HFF-Myc (cell line): ENCODE measurements at regions not wholly inside any gene's neighbourhood (a gene's known extent, or its start where the extent isn't known, plus 50 kb on each side); places are given as distances from the start of the nearest gene placed in this dataset.

Experiments used
- DNase-seq: peaks from one replicate; pipeline ENCODE4 v3.0.0-alpha.2; 2011; ENCODE audit warnings: low read depth; ENCODE audit errors: extremely low read depth
- H3K4me3 ChIP-seq: replicated peaks from 2 replicates; pipeline ENCODE4 v1.5.1; 2011; ENCODE audit warnings: low read depth, mild to moderate bottlenecking, control low read depth, low read length
- TF ChIP-seq, protein P1 (sequence below): IDR thresholded peaks from 2 replicates; pipeline ENCODE4 v1.5.1; 2012; ENCODE audit warnings: mild to moderate bottlenecking, low read depth, low read length, control low read depth; ENCODE audit errors: missing control alignments

DNA sequence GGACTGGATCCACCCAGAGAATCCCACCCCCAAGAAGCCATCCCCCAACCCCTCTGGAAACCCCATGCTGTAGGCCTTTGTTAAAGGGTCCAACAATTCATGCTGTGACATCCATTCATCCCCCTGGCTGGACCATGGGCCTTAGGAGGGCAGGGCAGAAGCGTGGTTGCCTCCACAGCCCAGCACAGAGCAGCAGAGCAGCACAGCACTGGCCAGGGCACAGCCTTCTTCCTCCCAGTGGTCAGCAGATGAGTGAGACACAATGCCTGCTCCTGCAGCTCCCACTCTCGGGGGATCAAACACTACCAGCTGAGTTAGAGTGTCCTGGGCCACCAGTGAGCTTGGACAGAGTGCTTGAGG lies 84.5 kb upstream of the LINC01488 start:
- DNase-seq = no peak
- TF ChIP-seq, protein P1, sequence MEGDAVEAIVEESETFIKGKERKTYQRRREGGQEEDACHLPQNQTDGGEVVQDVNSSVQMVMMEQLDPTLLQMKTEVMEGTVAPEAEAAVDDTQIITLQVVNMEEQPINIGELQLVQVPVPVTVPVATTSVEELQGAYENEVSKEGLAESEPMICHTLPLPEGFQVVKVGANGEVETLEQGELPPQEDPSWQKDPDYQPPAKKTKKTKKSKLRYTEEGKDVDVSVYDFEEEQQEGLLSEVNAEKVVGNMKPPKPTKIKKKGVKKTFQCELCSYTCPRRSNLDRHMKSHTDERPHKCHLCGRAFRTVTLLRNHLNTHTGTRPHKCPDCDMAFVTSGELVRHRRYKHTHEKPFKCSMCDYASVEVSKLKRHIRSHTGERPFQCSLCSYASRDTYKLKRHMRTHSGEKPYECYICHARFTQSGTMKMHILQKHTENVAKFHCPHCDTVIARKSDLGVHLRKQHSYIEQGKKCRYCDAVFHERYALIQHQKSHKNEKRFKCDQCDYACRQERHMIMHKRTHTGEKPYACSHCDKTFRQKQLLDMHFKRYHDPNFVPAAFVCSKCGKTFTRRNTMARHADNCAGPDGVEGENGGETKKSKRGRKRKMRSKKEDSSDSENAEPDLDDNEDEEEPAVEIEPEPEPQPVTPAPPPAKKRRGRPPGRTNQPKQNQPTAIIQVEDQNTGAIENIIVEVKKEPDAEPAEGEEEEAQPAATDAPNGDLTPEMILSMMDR = no peak
- H3K4me3 ChIP-seq = no peak overlapping the region

DNA sequence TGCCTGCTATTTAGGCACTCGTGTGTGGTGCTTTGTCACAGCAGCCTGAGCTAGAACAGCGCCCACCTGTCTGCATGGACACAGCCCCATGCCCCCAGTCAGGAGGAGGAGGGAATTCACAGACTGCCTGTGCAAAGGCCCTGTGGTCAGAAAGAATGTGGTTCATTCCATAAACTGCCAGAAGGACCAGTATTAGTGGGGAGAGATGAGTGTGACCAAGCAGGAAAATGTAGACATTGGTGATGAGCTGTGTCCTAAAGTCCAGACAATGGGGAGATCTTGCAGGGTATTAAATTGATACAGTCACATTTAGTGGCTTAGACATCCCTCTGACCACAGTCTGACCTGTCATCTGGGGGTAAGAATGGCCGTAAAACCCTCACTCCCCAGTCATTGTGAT lies 83.7 kb upstream of the LINC01488 start:
- no peak overlapping the region for H3K4me3 ChIP-seq
- DNase-seq = no peak
- TF ChIP-seq, protein P1 = no peak

DNA sequence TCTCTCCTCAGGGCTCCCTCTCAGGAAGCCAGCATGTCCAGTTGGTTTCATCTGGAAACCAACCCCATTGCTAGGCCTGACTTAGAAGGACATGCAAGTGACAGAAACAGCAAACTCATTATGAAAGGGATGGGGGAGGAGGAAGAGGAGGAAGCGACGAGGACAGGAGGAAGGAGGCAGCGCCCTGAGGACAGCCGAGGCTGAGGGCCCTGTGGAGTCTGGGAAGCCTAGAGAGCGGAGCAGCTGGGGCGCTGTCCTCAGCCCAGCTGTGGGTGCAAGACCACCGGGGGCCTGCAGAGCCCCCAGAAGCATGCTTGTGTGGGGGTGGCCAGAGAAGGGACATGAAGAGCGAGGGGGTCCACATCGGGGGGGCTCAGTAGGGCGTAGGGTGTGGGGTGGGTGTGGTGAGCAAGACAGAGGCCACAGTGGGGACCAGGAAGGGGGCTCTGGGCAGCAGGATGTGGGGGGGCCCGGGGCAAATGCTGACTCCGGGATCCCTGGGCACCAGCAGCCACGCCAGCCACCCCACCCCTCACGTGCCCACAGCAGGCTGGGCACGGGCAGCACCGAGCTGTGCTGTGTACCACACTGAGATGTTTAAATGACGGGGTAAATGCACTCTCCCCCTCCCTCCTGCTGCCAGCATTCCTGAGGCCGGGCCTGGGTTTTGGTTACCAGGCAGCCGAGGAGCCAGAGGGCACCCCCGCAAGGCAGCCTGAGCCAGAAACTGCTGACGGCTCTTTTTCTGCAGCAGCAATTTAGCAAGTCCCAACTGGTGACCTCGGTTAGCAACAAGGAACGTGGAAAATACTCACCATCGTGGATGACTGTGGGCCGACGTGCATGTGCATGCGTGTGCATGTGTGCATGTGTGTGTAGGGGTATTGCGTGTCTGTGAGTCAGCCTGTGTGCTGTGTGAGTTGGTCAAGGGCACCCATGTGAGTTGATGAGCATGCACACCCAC lies 82.7 kb upstream of the LINC01488 start:
- H3K4me3 ChIP-seq = no peak overlapping the region
- no peak for DNase-seq
- TF ChIP-seq, protein P1 = no peak

DNA sequence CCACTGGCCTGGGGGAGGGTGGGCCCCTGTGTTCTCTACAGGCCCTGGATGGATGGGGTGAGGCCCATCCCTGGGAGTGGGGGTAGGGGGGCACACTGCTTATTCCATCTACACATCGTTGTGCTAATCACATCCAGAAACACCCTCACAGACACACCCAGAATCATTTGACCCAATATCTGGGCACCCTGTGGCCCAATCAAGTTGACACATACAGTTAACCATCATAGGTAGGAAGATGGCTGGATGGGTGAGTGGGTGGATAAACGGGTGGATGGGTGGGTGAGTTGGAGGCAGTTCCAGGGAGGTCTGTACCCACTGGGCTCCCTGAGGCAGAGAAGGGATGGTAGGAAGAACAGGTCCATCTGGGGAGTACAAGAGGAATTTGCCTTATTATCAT lies 81.3 kb upstream of the LINC01488 start:
- no peak for DNase-seq
- TF ChIP-seq, protein P1 = no peak
- no peak overlapping the region for H3K4me3 ChIP-seq

DNA sequence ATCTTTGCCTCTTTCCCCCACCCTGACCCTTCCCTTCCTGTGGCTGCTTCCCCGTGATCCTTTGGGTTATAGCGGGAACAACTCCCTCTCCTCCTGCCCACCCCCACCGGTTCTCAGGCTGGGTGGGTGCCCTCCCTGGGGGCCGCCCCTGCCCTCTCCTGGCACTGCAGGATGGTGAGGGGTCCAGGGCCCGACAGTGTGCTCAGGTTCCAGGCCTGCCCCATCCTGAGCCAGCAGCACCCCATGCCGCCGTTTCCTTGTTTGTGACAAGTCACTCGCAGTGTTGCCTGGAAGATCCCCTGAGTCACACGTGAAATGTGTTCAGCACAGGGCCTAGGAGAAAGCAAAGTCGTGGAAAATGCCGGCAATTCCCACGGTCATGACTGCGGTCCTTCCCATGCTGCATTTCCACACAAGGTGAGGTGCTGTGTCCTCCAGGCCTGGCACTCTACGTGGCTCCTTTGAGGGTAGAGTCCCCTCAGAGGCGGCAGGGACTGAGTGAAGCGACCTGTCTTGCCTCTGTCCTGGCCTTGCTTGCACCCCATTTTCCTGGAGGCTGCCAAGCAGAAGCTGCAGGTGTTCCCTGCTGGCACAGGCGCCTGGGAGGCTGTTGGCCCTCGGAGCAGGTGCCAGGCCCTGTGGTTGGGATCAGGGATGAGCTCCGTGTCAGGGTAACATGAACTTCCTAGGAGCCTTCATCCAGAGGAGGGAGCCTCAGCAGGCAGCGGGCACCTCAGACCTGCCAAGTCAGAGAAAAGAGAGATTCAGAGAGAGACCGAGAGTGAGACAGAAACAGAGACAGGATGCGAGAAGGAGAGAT lies 80.5 kb upstream of the LINC01488 start:
- no peak for DNase-seq
- H3K4me3 ChIP-seq = no peak overlapping the region
- TF ChIP-seq, protein P1 = no peak

DNA sequence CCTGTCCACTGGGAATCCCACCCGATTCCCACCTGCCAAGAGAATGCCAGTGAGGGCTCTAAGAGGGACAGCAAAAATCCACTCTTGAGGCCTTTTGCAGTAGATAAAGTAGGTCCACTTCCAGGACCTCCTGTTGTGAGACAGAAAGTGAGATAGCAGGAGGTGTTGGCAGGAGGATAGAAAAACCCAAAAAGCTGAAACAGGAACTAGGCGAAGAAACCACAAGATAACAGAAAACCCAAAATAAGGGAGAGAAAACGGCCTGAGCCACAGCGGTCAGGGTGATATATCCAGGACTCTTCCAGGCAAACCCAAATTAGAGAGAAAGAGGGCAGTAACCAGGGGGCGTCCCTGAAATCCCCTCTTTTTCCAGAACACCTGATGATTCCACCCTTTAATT lies 79.7 kb upstream of the LINC01488 start:
- H3K4me3 ChIP-seq = no peak overlapping the region
- DNase-seq = no peak
- TF ChIP-seq, protein P1 = no peak
